ENCODE measurements at regions not wholly inside any gene's neighbourhood (a gene's known extent, or its start where the extent isn't known, plus 50 kb on each side); places are given as distances from the start of the nearest gene placed in this dataset.

DNA sequence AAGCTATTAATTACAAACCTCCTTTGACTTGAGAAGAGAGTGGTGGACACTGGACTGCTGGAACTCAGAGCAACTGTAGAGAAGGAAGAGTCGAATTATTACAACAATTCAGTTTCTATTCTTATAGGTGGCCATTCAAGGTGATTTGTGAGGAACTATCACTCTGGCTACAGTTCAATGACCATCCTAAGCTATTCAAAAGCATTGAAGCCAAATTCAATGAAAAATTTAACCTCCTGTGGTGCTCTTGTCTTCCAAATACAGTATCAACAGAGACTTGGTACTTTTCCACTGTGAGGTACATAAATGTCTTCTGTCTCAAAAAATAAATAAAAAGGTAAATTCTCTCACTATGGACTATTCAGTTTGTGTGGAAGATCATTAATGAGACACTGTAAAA, 513.3 kb upstream of the SEMA6D start:
- TF ChIP-seq TAF1 (IDR thresholded peaks at IDR 0.05; ENCODE audit: low read depth, low read length) (no peak), SP2 (IDR thresholded peaks at IDR 0.05; ENCODE audit: low read length) (no peak), POLR2A (IDR thresholded peaks at IDR 0.05; ENCODE audit: control extremely low read depth in 1 of 2, low read depth in 2 of 2, low read length in 2 of 2) (no peak), JUN (IDR thresholded peaks at IDR 0.05; ENCODE audit: low read depth, low read length) (no peak), SRF (IDR thresholded peaks at IDR 0.05; ENCODE audit: low read depth, low read length) (no peak), KDM1A (IDR thresholded peaks at IDR 0.05; ENCODE audit: borderline replicate concordance, low read length) (no peak)
- TF ChIP-seq, protein P1, sequence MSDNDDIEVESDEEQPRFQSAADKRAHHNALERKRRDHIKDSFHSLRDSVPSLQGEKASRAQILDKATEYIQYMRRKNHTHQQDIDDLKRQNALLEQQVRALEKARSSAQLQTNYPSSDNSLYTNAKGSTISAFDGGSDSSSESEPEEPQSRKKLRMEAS (IDR thresholded peaks at IDR 0.05): no peak
- TF ChIP-seq, protein P2, sequence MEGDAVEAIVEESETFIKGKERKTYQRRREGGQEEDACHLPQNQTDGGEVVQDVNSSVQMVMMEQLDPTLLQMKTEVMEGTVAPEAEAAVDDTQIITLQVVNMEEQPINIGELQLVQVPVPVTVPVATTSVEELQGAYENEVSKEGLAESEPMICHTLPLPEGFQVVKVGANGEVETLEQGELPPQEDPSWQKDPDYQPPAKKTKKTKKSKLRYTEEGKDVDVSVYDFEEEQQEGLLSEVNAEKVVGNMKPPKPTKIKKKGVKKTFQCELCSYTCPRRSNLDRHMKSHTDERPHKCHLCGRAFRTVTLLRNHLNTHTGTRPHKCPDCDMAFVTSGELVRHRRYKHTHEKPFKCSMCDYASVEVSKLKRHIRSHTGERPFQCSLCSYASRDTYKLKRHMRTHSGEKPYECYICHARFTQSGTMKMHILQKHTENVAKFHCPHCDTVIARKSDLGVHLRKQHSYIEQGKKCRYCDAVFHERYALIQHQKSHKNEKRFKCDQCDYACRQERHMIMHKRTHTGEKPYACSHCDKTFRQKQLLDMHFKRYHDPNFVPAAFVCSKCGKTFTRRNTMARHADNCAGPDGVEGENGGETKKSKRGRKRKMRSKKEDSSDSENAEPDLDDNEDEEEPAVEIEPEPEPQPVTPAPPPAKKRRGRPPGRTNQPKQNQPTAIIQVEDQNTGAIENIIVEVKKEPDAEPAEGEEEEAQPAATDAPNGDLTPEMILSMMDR (IDR thresholded peaks at IDR 0.05; ENCODE audit: control extremely low read depth in 1 of 3, insufficient read depth in 1 of 3, low read depth in 1 of 3, low read length in 3 of 3): no peak
- TF ChIP-seq, protein P3, sequence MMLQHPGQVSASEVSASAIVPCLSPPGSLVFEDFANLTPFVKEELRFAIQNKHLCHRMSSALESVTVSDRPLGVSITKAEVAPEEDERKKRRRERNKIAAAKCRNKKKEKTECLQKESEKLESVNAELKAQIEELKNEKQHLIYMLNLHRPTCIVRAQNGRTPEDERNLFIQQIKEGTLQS (IDR thresholded peaks at IDR 0.05; ENCODE audit: insufficient read depth, low read depth, low read length): no peak
- TF ChIP-seq, protein P4, sequence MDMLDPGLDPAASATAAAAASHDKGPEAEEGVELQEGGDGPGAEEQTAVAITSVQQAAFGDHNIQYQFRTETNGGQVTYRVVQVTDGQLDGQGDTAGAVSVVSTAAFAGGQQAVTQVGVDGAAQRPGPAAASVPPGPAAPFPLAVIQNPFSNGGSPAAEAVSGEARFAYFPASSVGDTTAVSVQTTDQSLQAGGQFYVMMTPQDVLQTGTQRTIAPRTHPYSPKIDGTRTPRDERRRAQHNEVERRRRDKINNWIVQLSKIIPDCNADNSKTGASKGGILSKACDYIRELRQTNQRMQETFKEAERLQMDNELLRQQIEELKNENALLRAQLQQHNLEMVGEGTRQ (IDR thresholded peaks at IDR 0.05; ENCODE audit: low read length): no peak

Measured in H1 (cell line).